GM23248 (cell line): ENCODE measurements at regions not wholly inside any gene's neighbourhood (a gene's known extent, or its start where the extent isn't known, plus 50 kb on each side); places are given as distances from the start of the nearest gene placed in this dataset.

Source experiments
- EZH2 ChIP-seq: fragments of 200-600 bp; sonication (generic); IDR thresholded peaks from 2 replicates; pipeline ENCODE4 v1.6.1; 2018; ENCODE audit warnings: antibody characterized with exemption, mild to moderate bottlenecking; ENCODE audit not compliant: insufficient read depth, poor library complexity, severe bottlenecking
- EZH2phosphoT487 ChIP-seq: fragments of 200-600 bp; sonication (generic); IDR thresholded peaks from 2 replicates; pipeline ENCODE4 v1.6.1; 2018; ENCODE audit warnings: antibody characterized with exemption, moderate library complexity, mild to moderate bottlenecking, low read depth; ENCODE audit not compliant: insufficient read depth

DNA sequence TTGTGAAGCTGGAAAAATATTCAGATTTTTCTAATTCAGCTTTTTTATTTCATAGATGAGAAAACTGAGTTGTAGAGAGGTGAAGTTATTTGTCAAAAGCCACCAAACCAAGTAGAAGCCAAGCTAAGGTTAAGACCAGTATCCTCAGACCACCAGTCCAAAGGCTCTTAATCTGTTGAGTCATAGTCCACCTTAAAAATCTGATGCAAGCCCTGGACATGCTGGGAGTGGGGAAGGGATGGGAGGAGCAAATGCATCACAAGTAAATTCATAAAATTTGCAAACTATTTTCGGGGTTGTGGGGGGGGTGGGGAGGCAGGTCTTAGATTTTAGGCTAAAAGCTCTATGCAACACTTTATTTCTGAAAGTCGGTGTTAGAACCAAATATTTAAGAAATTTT is 307.7 kb upstream of the SEMA6D start:
- TF ChIP-seq EZH2: no peak
- no peak for TF ChIP-seq EZH2phosphoT487
